SK-N-SH (cell line): ENCODE measurements at regions not wholly inside any gene's neighbourhood (a gene's known extent, or its start where the extent isn't known, plus 50 kb on each side); places are given as distances from the start of the nearest gene placed in this dataset.

Source experiments
- EP300 ChIP-seq, 2 experiments: IDR thresholded peaks; 2 replicates each; pipeline versions ENCODE4 v1.4.0 to v1.6.1; 2012; ENCODE audit warnings: borderline replicate concordance in 1 of 2, low read depth in 1 of 2, low read length in 1 of 2
- FOXJ3 ChIP-seq: sonication (generic); formaldehyde crosslinking; IDR thresholded peaks from 2 replicates; pipeline ENCODE4 v1.5.1; 2020; ENCODE audit warnings: mild to moderate bottlenecking, missing genetic modification reagents
- GABPA ChIP-seq: IDR thresholded peaks from 2 replicates; pipeline ENCODE4 v1.4.0; 2012; ENCODE audit warnings: low read depth, mild to moderate bottlenecking
- POLR2AphosphoS5 ChIP-seq: IDR thresholded peaks from 2 replicates; pipeline ENCODE4 v1.6.1; 2012; ENCODE audit warnings: low read depth, low read length
- SIN3A ChIP-seq: IDR thresholded peaks from 2 replicates; pipeline ENCODE4 v1.6.1; 2012; ENCODE audit warnings: low read depth, mild to moderate bottlenecking, low read length, moderate library complexity, borderline replicate concordance
- TAF1 ChIP-seq: IDR thresholded peaks from 2 replicates; pipeline ENCODE4 v1.6.1; 2012; ENCODE audit warnings: low read depth, mild to moderate bottlenecking, low read length, moderate library complexity, borderline replicate concordance
- TCF12 ChIP-seq: IDR thresholded peaks from 2 replicates; pipeline ENCODE4 v1.4.0; 2012
- TF ChIP-seq, protein P1 (sequence below): fragments of 200-600 bp; sonication (generic); IDR thresholded peaks from 2 replicates; pipeline ENCODE4 v1.6.1; 2017; ENCODE audit warnings: antibody characterized with exemption, mild to moderate bottlenecking, moderate library complexity
- TF ChIP-seq, protein P2 (sequence below): IDR thresholded peaks from 2 replicates; pipeline ENCODE4 v1.6.1; 2012; ENCODE audit warnings: mild to moderate bottlenecking, low read depth, low read length, moderate library complexity

DNA sequence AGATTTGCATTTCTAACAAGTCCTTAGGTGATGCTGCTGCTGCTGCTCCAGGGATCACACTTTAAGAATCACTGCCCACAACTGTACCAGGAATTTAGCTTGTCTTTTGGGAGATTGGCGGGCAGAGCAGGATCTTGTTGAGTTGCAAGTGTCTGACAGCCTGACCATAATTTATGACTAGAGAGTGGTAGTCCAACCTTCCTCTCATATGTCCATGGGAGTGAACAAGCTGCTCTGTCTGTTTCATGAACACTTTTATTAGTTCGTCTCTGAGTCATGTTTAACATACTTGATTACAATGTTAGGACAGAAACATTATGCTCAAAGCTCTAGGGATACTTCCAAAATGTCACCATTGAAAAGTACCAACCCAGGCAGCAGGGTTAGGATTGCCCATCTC is 169.6 kb downstream of the TGFB2 start:
- TF ChIP-seq SIN3A = no peak
- TF ChIP-seq, protein P1, sequence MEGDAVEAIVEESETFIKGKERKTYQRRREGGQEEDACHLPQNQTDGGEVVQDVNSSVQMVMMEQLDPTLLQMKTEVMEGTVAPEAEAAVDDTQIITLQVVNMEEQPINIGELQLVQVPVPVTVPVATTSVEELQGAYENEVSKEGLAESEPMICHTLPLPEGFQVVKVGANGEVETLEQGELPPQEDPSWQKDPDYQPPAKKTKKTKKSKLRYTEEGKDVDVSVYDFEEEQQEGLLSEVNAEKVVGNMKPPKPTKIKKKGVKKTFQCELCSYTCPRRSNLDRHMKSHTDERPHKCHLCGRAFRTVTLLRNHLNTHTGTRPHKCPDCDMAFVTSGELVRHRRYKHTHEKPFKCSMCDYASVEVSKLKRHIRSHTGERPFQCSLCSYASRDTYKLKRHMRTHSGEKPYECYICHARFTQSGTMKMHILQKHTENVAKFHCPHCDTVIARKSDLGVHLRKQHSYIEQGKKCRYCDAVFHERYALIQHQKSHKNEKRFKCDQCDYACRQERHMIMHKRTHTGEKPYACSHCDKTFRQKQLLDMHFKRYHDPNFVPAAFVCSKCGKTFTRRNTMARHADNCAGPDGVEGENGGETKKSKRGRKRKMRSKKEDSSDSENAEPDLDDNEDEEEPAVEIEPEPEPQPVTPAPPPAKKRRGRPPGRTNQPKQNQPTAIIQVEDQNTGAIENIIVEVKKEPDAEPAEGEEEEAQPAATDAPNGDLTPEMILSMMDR = no peak
- TF ChIP-seq EP300 (IDR thresholded peaks at IDR 0.05; ENCODE audit: borderline replicate concordance in 1 of 2, low read depth in 1 of 2, low read length in 1 of 2) = no peak
- no peak for TF ChIP-seq FOXJ3 (CRISPR knock-in tag)
- no peak for TF ChIP-seq GABPA
- TF ChIP-seq POLR2AphosphoS5 = no peak
- TF ChIP-seq TCF12 = no peak
- TF ChIP-seq, protein P2, sequence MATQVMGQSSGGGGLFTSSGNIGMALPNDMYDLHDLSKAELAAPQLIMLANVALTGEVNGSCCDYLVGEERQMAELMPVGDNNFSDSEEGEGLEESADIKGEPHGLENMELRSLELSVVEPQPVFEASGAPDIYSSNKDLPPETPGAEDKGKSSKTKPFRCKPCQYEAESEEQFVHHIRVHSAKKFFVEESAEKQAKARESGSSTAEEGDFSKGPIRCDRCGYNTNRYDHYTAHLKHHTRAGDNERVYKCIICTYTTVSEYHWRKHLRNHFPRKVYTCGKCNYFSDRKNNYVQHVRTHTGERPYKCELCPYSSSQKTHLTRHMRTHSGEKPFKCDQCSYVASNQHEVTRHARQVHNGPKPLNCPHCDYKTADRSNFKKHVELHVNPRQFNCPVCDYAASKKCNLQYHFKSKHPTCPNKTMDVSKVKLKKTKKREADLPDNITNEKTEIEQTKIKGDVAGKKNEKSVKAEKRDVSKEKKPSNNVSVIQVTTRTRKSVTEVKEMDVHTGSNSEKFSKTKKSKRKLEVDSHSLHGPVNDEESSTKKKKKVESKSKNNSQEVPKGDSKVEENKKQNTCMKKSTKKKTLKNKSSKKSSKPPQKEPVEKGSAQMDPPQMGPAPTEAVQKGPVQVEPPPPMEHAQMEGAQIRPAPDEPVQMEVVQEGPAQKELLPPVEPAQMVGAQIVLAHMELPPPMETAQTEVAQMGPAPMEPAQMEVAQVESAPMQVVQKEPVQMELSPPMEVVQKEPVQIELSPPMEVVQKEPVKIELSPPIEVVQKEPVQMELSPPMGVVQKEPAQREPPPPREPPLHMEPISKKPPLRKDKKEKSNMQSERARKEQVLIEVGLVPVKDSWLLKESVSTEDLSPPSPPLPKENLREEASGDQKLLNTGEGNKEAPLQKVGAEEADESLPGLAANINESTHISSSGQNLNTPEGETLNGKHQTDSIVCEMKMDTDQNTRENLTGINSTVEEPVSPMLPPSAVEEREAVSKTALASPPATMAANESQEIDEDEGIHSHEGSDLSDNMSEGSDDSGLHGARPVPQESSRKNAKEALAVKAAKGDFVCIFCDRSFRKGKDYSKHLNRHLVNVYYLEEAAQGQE = no peak
- TF ChIP-seq TAF1 = no peak
